Esophagus muscularis mucosa (tissue), 3 donors: ENCODE measurements at regions not wholly inside any gene's neighbourhood (a gene's known extent, or its start where the extent isn't known, plus 50 kb on each side); places are given as distances from the start of the nearest gene placed in this dataset.

Experiments used
- CTCF ChIP-seq, 3 experiments: fragments of 200-600 bp in 2 of 3; fragments of 450-650 bp in 1 of 3; sonication (generic) in 2 of 3; IDR thresholded peaks; one replicate each; pipeline ENCODE4 v1.5.1; 2017 to 2019; ENCODE audit warnings: antibody characterized with exemption in 3 of 3, mild to moderate bottlenecking in 2 of 3, moderate library complexity in 1 of 3
- POLR2A ChIP-seq: fragments of 450-650 bp; IDR thresholded peaks from one replicate; pipeline ENCODE4 v1.6.1; 2017; ENCODE audit warnings: antibody characterized with exemption, moderate library complexity, mild to moderate bottlenecking, low read depth

GRCh38 chr17:33492731-33493265, 199.7 kb upstream of the ASIC2 start:
- TF ChIP-seq CTCF (IDR thresholded peaks at IDR 0.05) (no peak), POLR2A (no peak)
